GM18508 (cell line): ENCODE measurements at regions not wholly inside any gene's neighbourhood (a gene's known extent, or its start where the extent isn't known, plus 50 kb on each side); places are given as distances from the start of the nearest gene placed in this dataset.

Source experiments
- ATAC-seq: cut with Tn5 transposase; IDR thresholded peaks from one replicate; pipeline ENCODE4 v1.9.1; 2021; ENCODE audit warnings: moderate number of reproducible peaks; ENCODE audit not compliant: insufficient read depth, unreplicated experiment

DNA sequence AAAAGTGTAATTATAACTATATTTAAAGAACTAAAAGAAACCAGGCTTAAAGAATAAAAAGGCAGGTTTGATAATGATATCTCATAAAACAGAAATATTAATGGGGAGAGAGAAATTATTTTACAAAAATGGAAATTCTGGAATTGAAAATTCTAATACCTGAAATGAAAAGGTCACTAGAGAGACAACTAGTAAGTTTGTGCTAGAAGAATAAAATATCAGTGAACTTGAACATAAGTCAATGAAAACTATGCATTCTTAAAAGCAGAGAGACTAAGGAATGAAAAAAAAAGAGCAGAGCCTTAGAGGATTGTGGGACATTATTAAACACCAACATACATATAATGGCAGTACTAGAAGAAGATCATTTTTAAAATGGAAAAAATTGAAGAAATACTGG, 1475.0 kb upstream of the ZEB2 start:
- no peak for ATAC-seq

DNA sequence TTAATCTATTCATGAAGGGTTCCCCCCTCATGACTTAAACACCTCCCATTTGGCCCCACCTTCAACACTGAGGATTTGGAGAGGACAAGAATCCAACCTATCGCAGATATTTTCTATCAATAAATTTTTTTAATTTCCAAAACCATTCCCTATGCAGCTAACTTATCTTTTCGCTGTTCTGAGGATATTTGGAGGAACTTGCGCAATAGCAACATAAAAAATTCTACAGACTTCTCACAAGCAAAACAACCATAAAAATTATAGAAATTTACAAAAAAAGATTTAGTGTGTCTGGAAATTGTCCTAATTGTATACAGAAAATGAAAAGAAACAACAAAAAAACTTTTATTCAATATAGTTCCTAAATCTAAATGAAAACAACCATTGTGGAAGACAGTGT, 1472.7 kb upstream of the ZEB2 start:
- ATAC-seq, result no peak

DNA sequence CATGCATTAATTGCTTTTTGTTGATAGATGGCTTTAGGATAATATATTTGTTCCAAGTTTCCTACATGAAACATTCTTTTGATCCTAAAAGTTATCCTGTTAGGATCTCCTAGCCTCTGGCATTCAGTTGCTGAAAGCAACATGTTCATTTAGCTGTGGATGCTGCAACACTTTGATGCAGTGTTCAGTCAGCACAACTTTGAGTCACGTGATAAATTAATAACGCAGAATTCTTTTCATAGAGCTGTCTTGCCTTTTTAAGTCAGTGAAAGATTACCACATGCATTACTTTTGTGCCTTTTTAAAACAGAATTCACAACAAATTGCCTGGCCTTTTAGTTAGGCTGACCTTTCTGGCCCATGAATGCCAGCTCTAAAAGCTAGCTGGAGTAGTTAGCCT, 1467.9 kb upstream of the ZEB2 start:
- no peak for ATAC-seq

DNA sequence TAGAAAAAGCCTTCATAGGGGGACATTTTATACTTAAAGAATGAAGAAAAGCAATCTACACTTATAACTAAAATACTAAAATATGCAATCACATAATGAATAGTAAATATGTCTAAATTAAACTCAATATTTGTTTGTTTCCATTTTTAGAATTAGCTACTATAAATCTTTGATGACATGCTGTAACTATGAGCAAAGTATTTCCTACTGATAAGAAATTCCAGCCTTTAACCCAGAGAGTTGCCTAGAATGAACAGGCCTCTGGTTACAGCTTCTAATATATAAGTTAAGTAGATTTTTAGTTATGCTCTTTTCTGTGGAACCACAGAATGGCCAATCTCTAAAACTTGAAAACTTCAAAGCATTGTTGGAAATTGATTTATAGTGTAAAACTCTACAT, 1465.6 kb upstream of the ZEB2 start:
- ATAC-seq, result no peak

DNA sequence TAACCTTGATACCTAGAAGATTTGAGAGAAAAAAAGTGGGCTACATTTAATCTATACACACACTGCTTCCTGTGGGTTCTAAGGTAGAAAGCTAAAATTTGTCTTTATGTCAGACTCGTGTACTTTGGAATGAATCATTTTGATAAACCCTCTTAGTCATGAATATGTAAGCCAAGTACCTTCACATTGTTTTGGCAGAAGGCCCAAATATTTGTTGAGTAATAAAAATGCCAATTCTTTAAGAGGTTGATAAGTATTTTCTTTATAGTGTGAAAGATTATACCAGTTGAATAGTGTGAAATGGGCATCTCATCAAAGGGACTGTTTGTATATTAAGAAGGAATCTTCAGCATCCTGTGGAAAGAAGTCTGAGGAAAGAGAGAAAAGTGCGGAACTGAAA, 1464.7 kb upstream of the ZEB2 start:
- ATAC-seq, result no peak

DNA sequence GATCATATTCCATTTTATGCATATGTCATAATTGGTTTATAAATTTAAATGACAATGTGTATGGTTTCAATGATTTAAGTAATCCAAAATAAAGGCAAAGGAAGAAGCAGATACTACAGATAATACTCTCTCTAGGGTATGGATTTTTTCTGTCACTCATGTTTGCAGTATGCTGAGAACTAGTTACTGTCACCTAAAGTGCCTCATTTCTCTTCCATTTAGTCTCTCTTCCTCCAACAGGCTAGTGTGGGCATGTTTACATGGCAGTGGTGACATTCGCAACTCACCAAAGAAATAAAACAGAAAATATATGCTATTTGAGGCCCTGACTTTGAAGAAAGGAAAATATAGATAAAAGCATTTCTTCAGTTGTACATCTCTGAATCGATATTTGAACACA, 1460.4 kb upstream of the ZEB2 start:
- ATAC-seq, result no peak

DNA sequence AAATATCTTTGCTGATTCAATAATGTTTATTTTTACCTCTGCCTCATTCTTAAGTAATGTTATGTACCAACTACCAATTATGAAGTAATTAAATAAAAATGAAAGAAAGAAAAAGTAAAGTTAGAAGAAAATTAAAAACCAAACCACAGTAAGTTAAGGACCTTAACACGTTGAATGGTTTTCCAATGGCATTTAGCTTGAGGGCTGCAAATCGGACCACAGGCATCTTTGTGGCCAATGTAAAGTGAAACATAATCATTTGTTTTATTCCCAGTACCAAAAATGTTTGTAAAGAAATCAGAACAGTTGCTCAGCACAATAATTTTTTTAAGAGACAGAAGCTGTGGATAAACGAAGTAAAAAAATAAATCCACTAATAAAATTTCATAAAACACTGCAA, 1455.5 kb upstream of the ZEB2 start:
- no peak for ATAC-seq

DNA sequence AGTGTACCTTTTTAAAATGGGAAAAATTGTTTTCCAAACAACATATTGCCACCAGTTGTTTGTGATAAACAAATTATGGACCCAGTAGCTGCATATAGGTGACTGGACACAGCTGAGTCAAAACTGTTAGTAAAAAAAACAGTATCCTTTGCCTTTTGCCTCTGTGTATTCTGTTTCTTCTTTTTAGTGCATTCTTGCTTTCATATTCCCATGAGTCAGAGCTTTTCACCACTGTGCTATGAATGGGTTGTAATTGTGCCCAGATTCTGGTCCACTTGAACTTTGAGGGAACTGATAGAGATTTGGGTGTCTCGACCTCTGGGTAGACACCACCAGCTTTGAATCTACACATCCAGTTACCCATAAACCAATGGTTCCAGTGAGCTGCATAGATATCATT, 1441.9 kb upstream of the ZEB2 start:
- no peak for ATAC-seq

DNA sequence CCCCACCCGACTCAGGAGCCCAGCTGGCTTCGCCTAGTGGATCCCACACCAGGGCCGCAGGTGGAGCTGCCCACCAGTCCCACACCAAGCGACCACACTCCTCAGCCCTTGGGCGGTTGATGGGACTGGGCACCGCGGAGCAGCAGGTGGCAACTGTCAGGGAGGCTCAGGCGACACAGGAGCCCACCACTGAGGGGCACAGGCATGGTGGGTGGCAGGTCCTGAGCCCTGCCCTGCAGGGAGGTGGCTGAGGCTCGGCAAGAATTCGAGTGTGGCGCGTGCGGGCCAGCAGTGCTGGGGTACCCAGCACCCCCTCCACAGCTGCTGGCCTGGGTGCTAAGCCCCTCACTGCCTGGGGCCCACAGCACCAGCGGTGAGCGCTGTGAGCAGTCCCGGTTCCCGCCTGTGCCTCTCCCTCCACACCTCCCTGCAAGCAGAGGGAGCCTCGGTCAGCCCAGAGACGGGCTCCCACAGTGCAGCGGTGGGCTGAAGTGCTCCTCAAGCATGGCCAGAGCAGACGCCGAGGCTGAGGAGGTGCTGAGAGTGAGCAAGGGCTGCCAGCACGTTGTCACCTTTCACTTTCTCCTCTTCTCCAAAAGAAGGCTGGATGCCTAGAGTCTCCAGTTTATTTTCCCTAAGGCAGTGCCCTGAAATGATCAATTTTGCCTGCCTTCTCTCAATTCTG, 1440.7 kb upstream of the ZEB2 start:
- ATAC-seq, result no peak

DNA sequence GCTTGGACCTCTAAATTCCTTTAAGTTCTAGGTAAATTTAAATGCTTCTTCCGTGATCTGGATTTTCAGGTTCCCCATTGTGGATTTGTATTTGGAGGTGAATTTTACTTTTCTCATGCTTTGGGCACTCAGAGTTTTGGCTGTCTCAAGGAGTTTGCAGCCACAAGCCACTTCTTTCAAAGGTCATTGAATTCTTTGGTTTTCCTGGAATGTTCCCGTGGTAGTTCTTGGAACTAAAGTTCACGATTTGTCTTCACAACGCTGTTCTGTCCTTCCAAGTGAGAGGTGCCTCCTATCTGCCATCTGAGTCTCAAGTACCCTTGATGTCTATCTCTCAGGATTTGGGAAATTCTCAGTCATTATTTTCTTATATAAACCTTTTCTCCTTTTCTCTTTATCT, 1438.7 kb upstream of the ZEB2 start:
- ATAC-seq, result no peak

DNA sequence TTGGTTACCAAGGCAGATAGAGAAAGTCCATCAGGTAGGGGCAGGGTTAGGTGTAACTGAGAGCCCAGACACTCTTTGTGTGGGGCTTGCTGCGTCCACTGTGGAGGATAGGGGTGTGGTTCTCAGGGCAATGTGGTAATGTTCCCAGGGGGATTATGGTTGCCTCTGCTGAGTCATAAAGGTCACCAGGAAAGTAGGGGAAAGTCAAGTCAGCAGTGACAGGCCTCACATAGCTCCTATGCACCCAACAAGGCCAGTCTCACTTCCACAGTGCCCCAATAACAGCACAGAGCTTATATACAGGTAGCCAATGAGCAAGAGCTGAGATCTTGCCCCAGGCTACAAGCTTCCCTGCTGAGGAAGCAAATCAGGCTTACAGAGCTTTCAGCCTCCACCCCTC, 1438.0 kb upstream of the ZEB2 start:
- ATAC-seq, result no peak

DNA sequence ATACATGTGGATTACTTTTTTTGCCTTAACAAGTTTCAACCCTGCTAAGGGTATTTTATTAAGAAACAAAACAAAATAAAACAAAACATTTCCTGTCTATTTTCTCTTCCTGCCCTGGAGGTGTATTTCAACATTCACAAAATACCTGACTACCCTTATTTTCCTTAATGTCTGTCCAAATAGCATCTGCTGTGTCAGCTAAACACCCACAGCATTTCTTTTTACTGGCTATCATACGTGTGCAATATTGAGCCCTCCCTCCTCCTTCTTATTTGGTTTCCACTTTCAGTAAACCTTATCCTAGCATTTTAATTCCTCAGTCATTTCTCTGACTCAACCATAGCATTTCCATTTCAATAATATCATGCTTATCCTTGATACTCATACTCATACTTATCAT, 1420.0 kb upstream of the ZEB2 start:
- ATAC-seq, result no peak

DNA sequence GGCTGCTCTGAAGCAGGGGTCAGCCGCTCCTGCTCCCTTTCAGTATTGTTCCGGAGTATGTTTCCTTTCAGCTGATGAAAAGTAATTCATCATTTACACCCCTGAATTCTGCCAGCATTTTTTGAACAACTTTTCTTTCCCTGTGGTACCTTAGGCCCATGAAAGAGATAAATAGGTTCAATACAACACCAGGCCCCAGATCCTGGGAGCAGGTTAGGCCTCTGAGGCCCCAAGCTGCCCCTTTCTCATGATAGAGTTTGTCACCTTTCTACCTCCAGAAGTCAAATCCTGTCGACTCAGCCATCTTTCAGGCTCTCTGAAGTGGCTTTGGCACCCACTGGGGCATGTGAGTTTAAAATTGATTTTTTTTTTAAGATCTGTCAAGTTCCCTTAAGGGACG, 1415.1 kb upstream of the ZEB2 start:
- no peak for ATAC-seq

DNA sequence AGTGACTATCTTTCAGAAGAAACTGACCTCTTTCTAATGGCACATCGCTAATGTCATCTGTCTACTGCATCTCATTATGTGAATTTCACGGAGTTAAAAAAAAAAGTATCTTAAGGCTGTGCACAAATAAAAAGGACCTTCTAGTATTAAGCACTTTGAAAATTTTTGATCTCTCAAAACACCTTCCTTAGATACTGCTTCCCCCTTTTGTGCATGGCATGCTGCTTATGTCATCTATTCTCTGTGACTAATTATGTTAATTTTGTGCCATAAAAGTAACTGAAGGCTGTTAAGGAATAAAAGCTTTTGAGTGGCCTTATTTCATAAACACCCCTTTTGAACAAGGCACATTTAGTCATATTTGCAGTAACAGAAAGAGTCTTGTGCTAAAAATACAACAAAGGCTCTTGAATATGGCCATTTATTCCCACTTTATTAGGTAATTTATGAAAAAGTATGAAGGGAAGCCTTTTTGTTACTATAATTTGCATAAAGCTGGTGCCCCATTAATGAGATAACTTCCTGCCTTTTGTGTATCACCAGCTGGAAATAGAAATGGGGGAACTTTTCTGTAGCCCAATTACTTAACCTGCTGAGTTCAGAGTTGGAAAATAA, 1412.0 kb upstream of the ZEB2 start:
- ATAC-seq, result no peak

DNA sequence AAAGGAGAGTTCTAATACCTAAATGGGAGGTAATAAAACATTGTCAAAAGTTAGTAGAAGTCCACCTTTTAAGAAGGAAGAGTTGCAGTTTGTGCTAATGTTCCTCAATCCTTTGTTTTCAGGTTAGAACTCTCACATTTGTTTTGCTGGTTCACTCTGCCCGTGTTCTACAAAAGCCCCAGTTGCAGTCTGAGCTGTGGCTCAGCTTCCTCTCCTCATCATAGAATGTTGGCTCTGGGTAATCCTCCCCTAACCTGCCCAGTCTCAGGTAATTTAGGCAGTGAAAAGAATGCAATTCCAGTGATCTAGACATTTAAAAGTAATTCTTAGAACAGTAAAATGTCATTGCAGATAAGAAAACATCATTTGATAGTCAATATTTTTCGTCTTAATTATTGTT, 1410.4 kb upstream of the ZEB2 start:
- ATAC-seq, result no peak

DNA sequence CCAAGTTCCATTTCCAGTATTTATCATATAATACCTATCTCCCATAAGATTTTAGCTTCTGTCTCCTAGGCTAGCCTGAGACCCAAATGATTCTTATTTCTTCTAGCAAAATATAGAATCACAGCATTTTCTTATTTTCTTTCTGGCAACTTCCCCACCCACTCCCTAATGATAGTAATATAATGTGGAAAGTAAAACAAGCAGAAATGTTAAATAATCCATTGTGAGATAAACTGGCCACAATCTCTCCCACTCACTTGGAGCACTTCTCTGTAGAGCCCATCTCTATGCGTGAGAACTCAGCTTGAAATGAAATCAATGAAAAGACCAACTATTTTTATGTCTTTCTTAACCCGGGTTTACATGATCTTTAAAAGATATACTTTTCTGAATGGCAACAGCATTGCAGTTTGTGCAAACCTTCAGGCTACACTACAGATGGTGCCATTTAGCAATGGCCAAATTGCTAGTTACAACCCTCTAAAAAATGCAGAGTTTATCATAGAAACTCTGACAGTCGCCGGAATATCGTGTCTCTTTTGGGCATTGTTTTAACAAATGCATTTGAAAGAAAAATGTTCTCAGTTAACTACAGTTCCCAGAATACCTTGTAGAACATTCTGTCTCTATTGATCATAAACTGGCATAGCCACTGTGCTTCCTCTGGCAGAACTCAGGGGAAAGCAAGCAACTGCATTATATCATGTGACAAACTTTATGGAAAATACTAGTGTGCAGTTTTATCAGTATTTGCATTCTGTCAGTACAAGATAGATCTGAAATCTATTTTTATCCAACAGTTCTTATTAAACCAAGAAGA, 1407.4 kb upstream of the ZEB2 start:
- no peak for ATAC-seq

DNA sequence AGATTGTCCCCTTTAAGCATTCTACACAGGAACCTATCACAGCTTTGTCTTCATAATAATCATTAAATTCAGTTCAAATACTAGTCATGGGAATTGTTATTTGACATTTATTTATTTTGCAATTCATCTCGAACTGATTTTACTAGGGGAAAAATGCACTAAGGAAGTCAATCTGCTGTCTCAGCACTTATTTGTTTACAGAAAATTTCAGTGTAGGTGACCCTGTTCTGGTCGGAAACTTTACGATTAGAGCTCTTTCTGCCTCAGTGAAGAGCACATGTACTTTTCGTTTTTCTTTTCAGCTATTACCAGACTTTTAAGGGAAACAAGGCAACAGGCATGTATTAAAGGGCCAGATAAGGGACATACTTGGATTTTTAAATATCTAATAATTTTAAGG, 1405.7 kb upstream of the ZEB2 start:
- ATAC-seq, result no peak

DNA sequence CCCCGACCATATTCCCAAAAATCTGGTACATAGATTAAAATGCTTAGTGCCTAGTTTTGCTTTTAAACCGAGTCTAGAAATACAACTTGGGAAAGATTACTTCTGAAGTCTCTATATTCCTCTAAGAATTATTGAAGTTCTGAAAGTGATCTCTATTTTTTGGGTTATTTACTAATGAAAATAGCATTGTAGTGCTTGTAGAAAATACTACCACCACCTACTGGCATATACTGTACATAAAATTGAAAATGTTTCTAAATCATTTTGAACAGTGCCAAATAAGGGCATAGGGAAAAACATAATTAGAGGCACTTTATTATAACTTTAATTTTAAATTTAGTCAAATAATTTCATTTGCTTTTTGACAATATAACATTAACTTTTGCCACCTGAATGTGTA, 1399.6 kb upstream of the ZEB2 start:
- ATAC-seq, result no peak

DNA sequence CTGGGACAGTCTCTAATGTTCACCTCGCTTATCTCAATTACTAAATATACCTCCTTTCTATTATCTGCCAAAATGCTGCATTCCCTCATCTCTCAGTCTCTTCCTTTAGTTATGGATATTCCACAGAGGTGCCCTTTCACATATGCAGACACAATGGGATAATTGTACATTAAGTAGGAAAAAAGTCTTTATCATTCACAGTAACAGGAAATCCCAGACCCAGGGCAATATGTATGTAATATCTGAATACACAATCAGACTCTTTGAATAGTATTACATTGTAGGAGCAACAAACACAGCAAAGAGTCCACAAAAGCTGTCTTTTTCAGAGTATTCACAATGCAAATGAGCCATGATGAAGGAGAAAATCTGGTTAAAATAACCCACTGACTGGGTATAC, 1399.0 kb upstream of the ZEB2 start:
- ATAC-seq, result no peak

DNA sequence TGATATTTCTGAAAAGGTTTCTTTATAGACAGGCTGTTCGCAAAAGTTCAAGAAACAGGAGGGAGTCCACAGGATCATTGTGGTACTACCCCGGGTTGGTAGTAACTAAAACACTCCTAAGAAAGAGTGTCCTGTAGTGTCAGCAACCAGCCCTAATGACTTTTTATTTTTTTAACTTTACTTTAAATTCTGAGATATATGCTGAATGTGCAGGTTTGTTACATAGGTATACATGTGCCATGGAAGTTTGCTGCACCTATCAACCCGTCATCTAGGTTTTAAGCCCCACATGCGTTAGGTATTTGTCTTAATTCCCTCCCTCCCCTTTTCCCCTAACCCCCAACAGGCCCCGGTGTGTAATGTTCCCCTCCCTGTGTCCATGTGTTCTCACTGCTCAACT, 1396.9 kb upstream of the ZEB2 start:
- ATAC-seq, result no peak

DNA sequence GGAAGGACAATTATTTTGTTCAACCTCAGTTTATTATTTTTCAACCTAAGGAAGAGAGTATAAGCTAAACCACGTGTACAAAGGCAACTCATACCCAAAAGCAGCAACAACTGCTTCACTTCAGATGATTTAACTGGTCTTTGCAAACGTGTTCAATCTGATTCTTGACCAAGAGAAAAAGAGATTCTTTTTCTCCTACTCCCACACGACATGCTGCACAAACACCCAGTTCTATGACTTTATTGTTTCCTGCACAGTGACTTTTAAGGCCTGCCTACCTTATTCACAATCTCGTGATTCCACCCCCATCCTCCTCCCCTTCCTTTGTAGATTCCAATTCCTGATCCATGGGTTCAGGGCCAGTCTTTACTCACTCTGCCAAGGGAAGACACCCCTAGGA, 1394.8 kb upstream of the ZEB2 start:
- ATAC-seq, result no peak

DNA sequence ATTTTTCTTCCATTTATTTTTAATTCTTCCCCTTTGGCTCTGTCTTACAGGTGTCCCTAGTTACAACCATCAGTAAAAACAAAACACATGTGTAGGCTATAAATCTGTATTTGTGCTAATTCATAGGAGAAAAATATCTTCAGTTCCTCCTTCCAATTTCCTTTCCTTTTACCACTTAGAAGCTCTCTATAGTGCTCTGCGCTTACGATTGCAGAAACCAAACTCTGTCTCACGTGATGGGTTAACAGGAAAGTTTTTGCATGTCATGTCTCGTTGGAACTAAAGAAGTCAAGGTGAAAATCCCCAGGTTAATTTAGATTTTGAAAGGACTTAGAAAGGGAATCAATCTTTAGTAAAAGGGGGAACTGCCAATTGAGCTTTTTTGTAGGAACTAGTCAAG, 1390.5 kb upstream of the ZEB2 start:
- peak; percentile 80 for ATAC-seq
